AG08395 (cell line): ENCODE measurements at regions not wholly inside any gene's neighbourhood (a gene's known extent, or its start where the extent isn't known, plus 50 kb on each side); places are given as distances from the start of the nearest gene placed in this dataset.

ENCODE experiments used
- DNase-seq: peaks from one replicate; pipeline ENCODE4 v3.0.0; 2012; ENCODE audit warnings: mixed read lengths, low spot score

DNA sequence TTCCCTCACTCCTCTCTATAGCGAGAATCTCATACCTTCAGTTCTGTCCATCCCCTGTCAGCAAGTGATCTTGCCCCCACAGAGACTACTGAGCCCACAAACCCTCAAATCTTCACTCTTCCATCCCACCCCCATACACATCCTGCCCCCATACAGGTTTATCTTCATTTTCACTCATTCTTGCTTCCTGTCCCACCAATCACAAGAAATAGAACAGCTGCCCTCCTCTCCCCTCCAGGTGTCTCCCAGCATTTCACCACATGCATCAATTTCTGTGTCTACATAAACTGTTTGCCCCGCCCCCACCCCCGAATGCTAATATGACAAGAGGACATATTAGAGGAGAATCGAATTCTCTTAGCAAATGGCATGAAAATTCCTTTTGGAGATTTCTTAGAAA is 54.9 kb upstream of the CARMIL1 start:
- no peak for DNase-seq

DNA sequence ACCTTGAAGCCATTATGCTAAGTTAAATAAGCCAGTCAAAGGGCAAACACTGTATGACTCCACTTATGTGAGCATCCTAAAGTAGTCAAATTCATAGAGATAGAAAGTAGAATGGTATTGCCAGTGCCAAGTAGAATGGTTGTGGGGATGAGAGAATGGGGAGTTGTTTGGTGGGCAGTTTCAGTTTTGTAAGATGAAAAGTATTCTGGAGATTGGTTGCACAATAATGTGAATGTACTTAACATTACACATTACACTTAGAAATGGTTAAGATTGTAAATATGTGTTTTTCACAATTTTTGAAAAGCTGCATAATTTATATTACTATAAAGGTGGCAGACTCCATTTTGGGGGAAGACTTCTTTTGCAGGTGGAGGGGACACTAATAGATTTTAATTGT is 51.3 kb upstream of the CARMIL1 start:
- no peak for DNase-seq
